H9 (cell line): ENCODE measurements at regions not wholly inside any gene's neighbourhood (a gene's known extent, or its start where the extent isn't known, plus 50 kb on each side); places are given as distances from the start of the nearest gene placed in this dataset.
"Not testable (repeated sequence)": the region's sequence is repeated elsewhere in the genome, so short reads cannot be mapped to it uniquely, and the experiment has no call there.

Experiments used
- DNase-seq: peaks from one replicate; pipeline ENCODE4 v3.0.0-alpha.2; 2017
- H2AFZ ChIP-seq: one replicate; pipeline ENCODE4 v1.6.1; 2013; ENCODE audit warnings: mild to moderate bottlenecking, low read length, control low read depth, moderate library complexity
- H2AK5ac ChIP-seq: 2 replicates; pipeline ENCODE4 v1.6.1; 2013; ENCODE audit warnings: low read length, control low read depth, mixed read lengths; ENCODE audit not compliant: insufficient read length
- H2BK120ac ChIP-seq: one replicate; pipeline ENCODE4 v1.6.1; 2013; ENCODE audit warnings: low read depth, mild to moderate bottlenecking, low read length, control low read depth, inconsistent platforms; ENCODE audit not compliant: poor library complexity, severe bottlenecking
- H2BK12ac ChIP-seq: 2 replicates; pipeline ENCODE4 v1.6.1; 2013; ENCODE audit warnings: low read length, control low read depth, mixed read lengths, low read depth; ENCODE audit not compliant: insufficient read length
- H2BK15ac ChIP-seq: 2 replicates; pipeline ENCODE4 v1.6.1; 2013; ENCODE audit warnings: low read depth, low read length, control low read depth
- H2BK20ac ChIP-seq: one replicate; pipeline ENCODE4 v1.6.1; 2013; ENCODE audit warnings: low read depth, mild to moderate bottlenecking, low read length, control low read depth, inconsistent platforms; ENCODE audit not compliant: poor library complexity, severe bottlenecking
- H2BK5ac ChIP-seq: 2 replicates; pipeline ENCODE4 v1.6.1; 2013; ENCODE audit warnings: low read length, control low read depth, mixed read lengths; ENCODE audit not compliant: insufficient read length
- H3K14ac ChIP-seq: 2 replicates; pipeline ENCODE4 v1.6.1; 2013; ENCODE audit warnings: low read length, control low read depth; ENCODE audit not compliant: insufficient read depth
- H3K18ac ChIP-seq: 2 replicates; pipeline ENCODE4 v1.6.1; 2013; ENCODE audit warnings: low read depth, mild to moderate bottlenecking, mixed read lengths, low read length, control low read depth; ENCODE audit not compliant: insufficient read length
- H3K23ac ChIP-seq: 2 replicates; pipeline ENCODE4 v1.6.1; 2013; ENCODE audit warnings: low read length, control low read depth, mixed read lengths, low read depth; ENCODE audit not compliant: insufficient read length
- H3K23me2 ChIP-seq: 2 replicates; pipeline ENCODE4 v1.6.1; 2013; ENCODE audit warnings: low read depth, mild to moderate bottlenecking, mixed read lengths, low read length, control low read depth; ENCODE audit not compliant: insufficient read length, poor library complexity, severe bottlenecking
- H3K27ac ChIP-seq: 2 replicates; pipeline ENCODE4 v1.5.1; 2013; ENCODE audit warnings: low read length, control low read depth, mixed read lengths, low read depth; ENCODE audit not compliant: insufficient read length
- H3K27me3 ChIP-seq: 2 replicates; pipeline ENCODE4 v1.6.1; 2013; ENCODE audit warnings: low read length, control low read depth, inconsistent platforms; ENCODE audit not compliant: insufficient read depth
- H3K4ac ChIP-seq: 2 replicates; pipeline ENCODE4 v1.6.1; 2013; ENCODE audit warnings: low read depth, mild to moderate bottlenecking, control low read depth, inconsistent platforms, low read length, moderate library complexity
- H3K4me1 ChIP-seq: 2 replicates; pipeline ENCODE4 v1.6.1; 2013; ENCODE audit warnings: low read length, control low read depth, inconsistent platforms; ENCODE audit not compliant: insufficient read depth
- H3K4me2 ChIP-seq: 2 replicates; pipeline ENCODE4 v1.6.1; 2013; ENCODE audit warnings: low read length, control low read depth, mixed read lengths; ENCODE audit not compliant: insufficient read length, insufficient read depth
- H3K56ac ChIP-seq: 2 replicates; pipeline ENCODE4 v1.6.1; 2013; ENCODE audit warnings: low read depth, mild to moderate bottlenecking, mixed read lengths, low read length, control low read depth; ENCODE audit not compliant: insufficient read length
- H3K79me1 ChIP-seq: 2 replicates; pipeline ENCODE4 v1.6.1; 2013; ENCODE audit warnings: low read depth, mild to moderate bottlenecking, moderate library complexity, low read length, control low read depth, inconsistent platforms; ENCODE audit not compliant: insufficient read depth, poor library complexity, severe bottlenecking
- H3K79me2 ChIP-seq: 2 replicates; pipeline ENCODE4 v1.6.1; 2013; ENCODE audit warnings: low read length, control low read depth, inconsistent platforms; ENCODE audit not compliant: insufficient read depth
- H3K9ac ChIP-seq: 2 replicates; pipeline ENCODE4 v1.6.1; 2013; ENCODE audit warnings: low read length, control low read depth, mixed read lengths; ENCODE audit not compliant: insufficient read length; ENCODE audit errors: extremely low read depth
- H3K9me3 ChIP-seq: one replicate; pipeline ENCODE4 v1.6.1; 2013; ENCODE audit warnings: low read depth, low read length, inconsistent platforms; ENCODE audit not compliant: control insufficient read depth
- H3T11ph ChIP-seq: one replicate; pipeline ENCODE4 v1.6.1; 2013; ENCODE audit warnings: mild to moderate bottlenecking, low read length, control low read depth, inconsistent platforms
- H4K20me1 ChIP-seq: one replicate; pipeline ENCODE4 v1.6.1; 2013; ENCODE audit not compliant: control insufficient read depth, insufficient read length, insufficient read depth
- H4K5ac ChIP-seq: 2 replicates; pipeline ENCODE4 v1.6.1; 2013; ENCODE audit warnings: low read depth, mild to moderate bottlenecking, mixed read lengths, low read length, control low read depth; ENCODE audit not compliant: insufficient read length
- H4K8ac ChIP-seq: replicated peaks from 2 replicates; pipeline ENCODE4 v1.6.1; 2013; ENCODE audit warnings: low read length, control low read depth, mixed read lengths, low read depth; ENCODE audit not compliant: insufficient read length
- H4K91ac ChIP-seq: 2 replicates; pipeline ENCODE4 v1.6.1; 2013; ENCODE audit warnings: low read depth, mild to moderate bottlenecking, moderate library complexity, mixed read lengths, low read length, control low read depth; ENCODE audit not compliant: insufficient read length
- H3K27ac Mint-ChIP-seq, 3 experiments: 2 replicates in 2 of 3; 3 replicates in 1 of 3; pipeline ENCODE4 v1.8.0; 2020 to 2021; ENCODE audit warnings: mixed read lengths in 3 of 3, mild to moderate bottlenecking in 1 of 3, moderate library complexity in 1 of 3
- H3K27me3 Mint-ChIP-seq: 2 replicates; pipeline ENCODE4 v1.8.0; 2021; ENCODE audit warnings: low read depth, mild to moderate bottlenecking, moderate library complexity, mixed read lengths
- H3K36me3 Mint-ChIP-seq, 3 experiments: 2 replicates in 2 of 3; 3 replicates in 1 of 3; pipeline ENCODE4 v1.8.0; 2020 to 2021; ENCODE audit warnings: low read depth in 3 of 3, mixed read lengths in 3 of 3; ENCODE audit not compliant: insufficient read depth in 1 of 3
- H3K4me1 Mint-ChIP-seq, 2 experiments: 2 replicates each; pipeline ENCODE4 v1.8.0; 2020; ENCODE audit warnings: mixed read lengths in 2 of 2
- H3K4me3 Mint-ChIP-seq, 2 experiments: 2 replicates in 1 of 2; 3 replicates in 1 of 2; pipeline ENCODE4 v1.8.0; 2020 to 2021; ENCODE audit warnings: mild to moderate bottlenecking in 2 of 2, mixed read lengths in 2 of 2, moderate library complexity in 1 of 2
- H3K9me3 Mint-ChIP-seq, 2 experiments: 2 replicates in 1 of 2; 3 replicates in 1 of 2; pipeline ENCODE4 v1.8.0; 2020; ENCODE audit warnings: mild to moderate bottlenecking in 2 of 2, mixed read lengths in 2 of 2, moderate library complexity in 1 of 2
- WGBS: extraction: QIAGEN DNeasy Blood & Tissue Kit; methylation state at CpG from one replicate; pipeline ENCODE4 v1.1.7; 2013; ENCODE audit warnings: missing lambda C conversion rate, low lambda C conversion rate, mixed read lengths; ENCODE audit not compliant: insufficient read length; ENCODE audit errors: extremely low coverage; 5-methylcytosine and 5-hydroxymethylcytosine counted together

- H2BK5ac ChIP-seq, H4K5ac ChIP-seq, H3K9ac ChIP-seq, H2BK120ac ChIP-seq, H4K91ac ChIP-seq, H3K4me2 ChIP-seq, H2AK5ac ChIP-seq, H3T11ph ChIP-seq, H3K18ac ChIP-seq, H3K79me2 ChIP-seq, H3K4ac ChIP-seq, H2BK20ac ChIP-seq, H3K27ac ChIP-seq, H3K4me3 Mint-ChIP-seq, H3K27ac Mint-ChIP-seq, H3K9me3 Mint-ChIP-seq, H4K20me1 ChIP-seq, H3K79me1 ChIP-seq, H3K56ac ChIP-seq, H3K4me1 Mint-ChIP-seq, H3K27me3 ChIP-seq, H4K8ac ChIP-seq, H2BK15ac ChIP-seq, H3K23me2 ChIP-seq, H3K4me1 ChIP-seq, H2AFZ ChIP-seq, H3K23ac ChIP-seq, DNase-seq, H3K36me3 Mint-ChIP-seq, H3K14ac ChIP-seq, H2BK12ac ChIP-seq, H3K9me3 ChIP-seq: not testable (repeated sequence)
- H3K27me3 Mint-ChIP-seq, result peaks cover 51% of the 10 kb centered on the region
- WGBS, result no CpG with 5 or more reads among the region's 1 CpG
Measured at GRCh38 chr7:65602495-65602894, 228.8 kb downstream of the ZNF92 start.
